Thyroid gland (tissue), 4 donors: ENCODE measurements at regions not wholly inside any gene's neighbourhood (a gene's known extent, or its start where the extent isn't known, plus 50 kb on each side); places are given as distances from the start of the nearest gene placed in this dataset.
A peak's percentile ranks its signal among the peaks of the same experiment; 100 is the strongest.
"Not testable (repeated sequence)": the region's sequence is repeated elsewhere in the genome, so short reads cannot be mapped to it uniquely, and the experiment has no call there.

Experiments used
- DNase-seq, 2 donors: peaks; one replicate each; pipeline ENCODE4 v3.0.0-alpha.2; 2019
- H3K27ac ChIP-seq, 3 donors: fragments of 200-600 bp; sonication (generic); 1 replicate in 2 of 3; 2 replicates in 1 of 3; pipeline ENCODE4 v1.5.1; 2016 to 2019; ENCODE audit warnings: mild to moderate bottlenecking in 1 of 3, moderate library complexity in 1 of 3
- H3K27me3 ChIP-seq: fragments of 200-600 bp; sonication (generic); one replicate; pipeline ENCODE4 v1.5.1; 2019
- H3K36me3 ChIP-seq, 2 donors: fragments of 200-600 bp; sonication (generic); one replicate each; pipeline ENCODE4 v1.5.1; 2016 to 2019
- H3K4me1 ChIP-seq, 2 donors: fragments of 200-600 bp; sonication (generic); one replicate each; pipeline ENCODE4 v1.5.1; 2017 to 2019
- H3K4me3 ChIP-seq, 3 donors: fragments of 200-600 bp; sonication (generic); replicated peaks in 1 of 3; 1 replicate in 2 of 3; 2 replicates in 1 of 3; pipeline ENCODE4 v1.5.1; 2016; ENCODE audit warnings: mild to moderate bottlenecking in 1 of 3
- H3K9me3 ChIP-seq: fragments of 200-600 bp; sonication (generic); one replicate; pipeline ENCODE4 v1.5.1; 2017
- CTCF ChIP-seq, 6 experiments: fragments of 200-600 bp in 3 of 6; fragments of 450-650 bp in 3 of 6; sonication (generic) in 3 of 6; IDR thresholded peaks; one replicate each; pipeline ENCODE4 v1.5.1; 2016 to 2019; ENCODE audit warnings: antibody characterized with exemption in 6 of 6, mild to moderate bottlenecking in 2 of 6, inconsistent platforms in 1 of 6, moderate library complexity in 1 of 6
- POLR2A ChIP-seq, 2 donors: fragments of 450-650 bp; IDR thresholded peaks; one replicate each; pipeline ENCODE4 v1.6.1; 2017; ENCODE audit warnings: antibody characterized with exemption in 2 of 2, mild to moderate bottlenecking in 2 of 2, moderate library complexity in 1 of 2
- WGBS, 2 donors: methylation state at CpG; one replicate each; pipeline ENCODE4 v1.1.5; 2017; 5-methylcytosine and 5-hydroxymethylcytosine counted together
- intact Hi-C: fragments of 100-400 bp; cut with DNase I; formaldehyde crosslinking; loops from one replicate; pipeline ENCODE4 v1.15.1; 2023

- Histone ChIP-seq H3K9me3 (no peaks in the 10 kb centered on the region), H3K36me3 (no peaks in the 10 kb centered on the region), H3K4me1 (peaks cover 17 to 19% of the 10 kb centered on the region in 2 donors), H3K4me3 (no peak overlapping the region), H3K27ac (no peak overlapping the region), H3K27me3 (no peaks in the 10 kb centered on the region)
- 90 to 91% methylated on average over 3 of the region's 3 CpGs for WGBS, 2 donors
- DNase-seq, result no peak
- intact Hi-C loops, result no loop called here
- TF ChIP-seq POLR2A (IDR thresholded peaks at IDR 0.05) (no peak), CTCF (IDR thresholded peaks at IDR 0.05) (no peak)
Observed at GRCh38 chr12:67088401-67089118, 180.6 kb upstream of the CAND1 start.

- DNase-seq, result peak; percentile 33 to 34
- intact Hi-C loops, result no loop called here
- H3K27me3 ChIP-seq, result no peaks in the 10 kb centered on the region
- peaks cover 14 to 15% of the 10 kb centered on the region in 2 donors for H3K4me1 ChIP-seq
- no peaks in the 10 kb centered on the region for H3K36me3 ChIP-seq
- H3K27ac ChIP-seq, result no peak overlapping the region
- TF ChIP-seq POLR2A (IDR thresholded peaks at IDR 0.05) (no peak), CTCF (IDR thresholded peaks at IDR 0.05) (no peak)
- no peak overlapping the region for H3K4me3 ChIP-seq
- WGBS, 2 donors, result 68 to 72% methylated on average over 3 of the region's 3 CpGs
- H3K9me3 ChIP-seq, result no peaks in the 10 kb centered on the region
Observed at GRCh38 chr12:67091204-67091603, 178.0 kb upstream of the CAND1 start.

GRCh38 chr12:67091678-67092077, 177.5 kb upstream of the CAND1 start:
- no peak for DNase-seq
- TF ChIP-seq CTCF (IDR thresholded peaks at IDR 0.05) (no peak), POLR2A (IDR thresholded peaks at IDR 0.05) (no peak)
- WGBS, 2 donors, result 92 to 94% methylated on average over 1 of the region's 1 CpG
- Histone ChIP-seq H3K9me3 (no peaks in the 10 kb centered on the region), H3K27ac (no peak overlapping the region), H3K4me3 (no peak overlapping the region), H3K27me3 (no peaks in the 10 kb centered on the region), H3K36me3 (no peaks in the 10 kb centered on the region), H3K4me1 (peaks cover 10 to 11% of the 10 kb centered on the region in 2 donors)
- intact Hi-C loops, result no loop called here

GRCh38 chr12:67092934-67093333, 176.2 kb upstream of the CAND1 start:
- H3K4me3 ChIP-seq, H3K4me1 ChIP-seq, DNase-seq, H3K9me3 ChIP-seq, H3K27me3 ChIP-seq, H3K36me3 ChIP-seq, H3K27ac ChIP-seq, intact Hi-C loops: not testable (repeated sequence)
- 75 to 91% methylated on average over 2 of the region's 2 CpGs for WGBS, 2 donors

GRCh38 chr12:67096533-67097318, 172.4 kb upstream of the CAND1 start:
- Histone ChIP-seq H3K36me3 (no peaks in the 10 kb centered on the region), H3K4me3 (no peak overlapping the region), H3K9me3 (no peaks in the 10 kb centered on the region), H3K27ac (no peak overlapping the region), H3K4me1 (no peaks in the 10 kb centered on the region), H3K27me3 (no peaks in the 10 kb centered on the region)
- intact Hi-C loops, result no loop called here
- TF ChIP-seq CTCF (IDR thresholded peaks at IDR 0.05) (no peak), POLR2A (IDR thresholded peaks at IDR 0.05) (no peak)
- no peak for DNase-seq
- 78 to 84% methylated on average over 2 of the region's 2 CpGs for WGBS, 2 donors
